Right cardiac atrium (tissue), 5 donors: ENCODE measurements at regions not wholly inside any gene's neighbourhood (a gene's known extent, or its start where the extent isn't known, plus 50 kb on each side); places are given as distances from the start of the nearest gene placed in this dataset.

Experiments used
- ATAC-seq, 2 donors: fragments of 200-7000 bp; cut with Tn5 transposase; one replicate each; pipeline versions ENCODE4 v1.8.0 to v1.9.1; 2020; ENCODE audit warnings: moderate library complexity in 2 of 2, mild to moderate bottlenecking in 1 of 2
- DNase-seq, 3 donors: peaks; one replicate each; pipeline ENCODE4 v3.0.0-alpha.2; 2020
- H3K27ac ChIP-seq: one replicate; pipeline ENCODE4 v1.5.1; 2013; ENCODE audit warnings: mild to moderate bottlenecking, low read length, control low read depth, moderate library complexity
- H3K27me3 ChIP-seq: one replicate; pipeline ENCODE4 v1.6.1; 2013; ENCODE audit not compliant: control insufficient read depth, insufficient read depth
- H3K4me1 ChIP-seq: one replicate; pipeline ENCODE4 v1.6.1; 2013; ENCODE audit warnings: low read length; ENCODE audit not compliant: control insufficient read depth, insufficient read depth
- H3K4me3 ChIP-seq: one replicate; pipeline ENCODE4 v1.5.1; 2013; ENCODE audit warnings: low read length, control low read depth
- H3K9me3 ChIP-seq: one replicate; pipeline ENCODE4 v1.6.1; 2013; ENCODE audit warnings: low read length; ENCODE audit not compliant: control insufficient read depth
- WGBS: extraction: QIAGEN DNeasy Blood & Tissue Kit; methylation state at CpG from one replicate; pipeline ENCODE4 v1.1.7; 2013; 5-methylcytosine and 5-hydroxymethylcytosine counted together
- intact Hi-C, 4 donors: fragments of 100-400 bp; cut with DNase I; formaldehyde crosslinking; loops; one replicate each; pipeline versions ENCODE4 v1.11.0 to v1.14.0; 2022 to 2023
- donor health status: healthy with polysubstance abuse.
- donor health status: DM: no; HTN: yes; CAD: no.
- donor health status: DM: no; HTN: no; CAD: no.
- donor health status: DM: no; HTN: yes; CAD: no; lungs with severe emphysema.
- donor health status: DM: yes; HTN: yes; CAD: no.

DNA sequence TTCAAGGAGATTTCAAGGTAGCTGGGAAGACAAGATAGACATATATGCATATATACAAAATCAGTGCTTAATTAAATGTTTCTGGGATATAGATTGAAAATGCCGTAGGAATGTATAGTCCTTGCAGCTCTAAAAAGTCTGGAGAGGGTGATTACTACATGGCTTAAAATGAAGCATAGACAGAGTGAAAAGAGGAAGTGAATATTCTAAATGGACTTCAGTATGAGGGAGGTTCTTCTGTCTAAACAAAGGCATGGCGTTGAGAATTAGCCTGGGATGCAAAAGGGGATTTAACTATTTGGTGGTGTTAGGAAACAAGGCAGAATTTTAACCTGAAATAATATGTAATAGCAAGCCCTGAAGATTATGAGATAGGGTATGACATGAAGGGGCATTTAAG is 141.5 kb upstream of the FRMPD4 start:
- WGBS, result 64% methylated on average over 2 of the region's 2 CpGs
- H3K4me1 ChIP-seq, result no peaks in the 10 kb centered on the region

GRCh38 chrX:11998944-11999343 is 139.3 kb upstream of the FRMPD4 start:
- no peak overlapping the region for H3K4me3 ChIP-seq
- H3K27me3 ChIP-seq, result no peaks in the 10 kb centered on the region
- no peak for DNase-seq
- WGBS, result 47% methylated on average over 2 of the region's 2 CpGs
- no peaks in the 10 kb centered on the region for H3K4me1 ChIP-seq
- no peak overlapping the region for H3K27ac ChIP-seq
- ATAC-seq, result no peak
- intact Hi-C loops, result no loop called here
- H3K9me3 ChIP-seq, result no peaks in the 10 kb centered on the region

More for the DNA sequence above, 141.5 kb upstream of the FRMPD4 start:
- no peaks in the 10 kb centered on the region for H3K27me3 ChIP-seq
- no peak for DNase-seq
- no peak overlapping the region for H3K4me3 ChIP-seq
- no peak for ATAC-seq
- intact Hi-C loops, result no loop called here
- no peak overlapping the region for H3K27ac ChIP-seq
- no peaks in the 10 kb centered on the region for H3K9me3 ChIP-seq

- H3K27me3 ChIP-seq, result no peaks in the 10 kb centered on the region
- no peak for ATAC-seq
- intact Hi-C loops, result no loop called here
Observed at GRCh38 chrX:12002876-12003275, 135.4 kb upstream of the FRMPD4 start.

GRCh38 chrX:12007881-12008280 is 130.4 kb upstream of the FRMPD4 start:
- no peak overlapping the region for H3K27ac ChIP-seq
- WGBS, result 75% methylated on average over 2 of the region's 2 CpGs
- no peaks in the 10 kb centered on the region for H3K27me3 ChIP-seq
- DNase-seq (peak in 1 of 3 donors; percentile 14), ATAC-seq (peak in 1 of 2 donors; percentile 32)
- intact Hi-C loops, result no loop called here
- no peaks in the 10 kb centered on the region for H3K4me1 ChIP-seq
- no peak overlapping the region for H3K4me3 ChIP-seq
- H3K9me3 ChIP-seq, result no peaks in the 10 kb centered on the region

More at GRCh38 chrX:12002876-12003275, 135.4 kb upstream of the FRMPD4 start:
- Histone ChIP-seq H3K4me1 (no peaks in the 10 kb centered on the region), H3K9me3 (no peaks in the 10 kb centered on the region), H3K4me3 (no peak overlapping the region), H3K27ac (no peak overlapping the region)
- DNase-seq, result no peak

DNA sequence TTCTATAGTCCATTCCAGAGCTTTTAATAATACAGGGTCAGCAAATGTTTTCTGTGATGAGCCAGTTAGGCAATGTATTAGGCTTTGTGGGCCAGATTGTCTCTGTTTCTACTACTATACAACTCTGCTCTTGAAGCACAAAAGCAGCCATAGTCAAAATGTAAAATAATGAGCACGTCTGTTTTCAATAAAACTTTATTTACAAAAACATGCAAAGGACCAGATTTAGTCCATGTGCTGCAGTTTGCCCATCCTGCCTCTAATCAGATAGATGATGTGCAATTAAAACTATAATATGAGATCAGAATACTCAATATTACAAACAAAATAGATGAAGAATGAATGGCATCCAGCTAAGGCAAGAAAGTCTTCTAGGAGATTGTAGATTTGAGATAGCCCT is 127.8 kb upstream of the FRMPD4 start:
- intact Hi-C loops, result no loop called here

GRCh38 chrX:12011075-12011474 is 127.2 kb upstream of the FRMPD4 start:
- no peak overlapping the region for H3K4me3 ChIP-seq
- intact Hi-C loops, result no loop called here
- H3K27ac ChIP-seq, result no peak overlapping the region
- no peak for DNase-seq
- no peaks in the 10 kb centered on the region for H3K27me3 ChIP-seq
- no peaks in the 10 kb centered on the region for H3K9me3 ChIP-seq
- WGBS, result 82% methylated on average over 2 of the region's 2 CpGs
- no peak for ATAC-seq
- no peaks in the 10 kb centered on the region for H3K4me1 ChIP-seq

More for the DNA sequence above, 127.8 kb upstream of the FRMPD4 start:
- H3K27ac ChIP-seq, result no peak overlapping the region
- no peaks in the 10 kb centered on the region for H3K4me1 ChIP-seq
- ATAC-seq (no peak), DNase-seq (no peak)
- 67% methylated on average over 1 of the region's 1 CpG for WGBS
- no peaks in the 10 kb centered on the region for H3K9me3 ChIP-seq
- no peaks in the 10 kb centered on the region for H3K27me3 ChIP-seq
- H3K4me3 ChIP-seq, result no peak overlapping the region

GRCh38 chrX:12013211-12013618 is 125.1 kb upstream of the FRMPD4 start:
- intact Hi-C loops, result no loop called here
- ATAC-seq, result no peak

DNA sequence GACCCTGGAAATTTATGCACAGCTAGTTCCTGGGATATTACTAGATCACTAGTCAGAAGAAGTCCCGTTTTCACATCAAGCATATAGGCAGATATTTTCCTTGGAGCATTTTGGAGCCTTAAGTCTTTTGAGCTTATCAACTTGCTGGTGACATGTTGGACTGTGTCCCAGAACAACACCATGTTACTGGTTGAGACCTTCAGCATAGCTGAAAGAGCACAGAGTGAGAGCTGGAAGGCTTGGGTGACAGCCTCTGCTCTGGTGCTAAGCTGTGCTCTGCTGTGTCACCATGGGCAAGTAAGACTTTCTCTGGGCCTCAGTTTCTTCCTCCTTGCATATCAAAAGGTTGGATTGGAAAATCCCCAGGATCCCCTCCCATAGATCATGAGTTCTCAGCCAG is 116.6 kb upstream of the FRMPD4 start:
- peak; percentile 74 to 86 for ATAC-seq
- WGBS, result 13% methylated on average over 1 of the region's 1 CpG

More at GRCh38 chrX:12013211-12013618, 125.1 kb upstream of the FRMPD4 start:
- no peak overlapping the region for H3K27ac ChIP-seq
- no peak for DNase-seq
- H3K9me3 ChIP-seq, result no peaks in the 10 kb centered on the region
- H3K27me3 ChIP-seq, result no peaks in the 10 kb centered on the region
- no peak overlapping the region for H3K4me3 ChIP-seq
- no peaks in the 10 kb centered on the region for H3K4me1 ChIP-seq
- WGBS, result 82% methylated on average over 2 of the region's 2 CpGs

DNA sequence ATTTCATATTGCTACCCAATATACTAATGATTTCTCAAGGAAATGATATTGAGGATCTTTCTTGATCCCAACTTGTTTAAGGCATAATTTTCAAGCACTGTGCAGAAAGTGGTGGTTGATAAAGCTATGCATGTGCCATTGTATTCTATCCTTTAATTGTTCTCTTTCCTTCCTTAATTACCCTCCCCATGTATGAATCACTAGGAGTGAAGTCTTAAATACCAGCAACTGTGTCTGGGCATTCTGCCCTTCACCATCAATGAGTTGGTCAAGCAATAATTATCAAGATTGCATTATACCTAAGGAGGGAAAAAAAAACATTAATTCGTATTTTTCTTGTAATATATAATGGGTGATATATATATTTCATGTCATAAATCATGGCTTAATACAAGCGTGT is 111.8 kb upstream of the FRMPD4 start:
- Histone ChIP-seq H3K27me3 (no peaks in the 10 kb centered on the region), H3K4me3 (no peak overlapping the region), H3K9me3 (no peaks in the 10 kb centered on the region), H3K27ac (no peak overlapping the region), H3K4me1 (no peaks in the 10 kb centered on the region)
- DNase-seq, result no peak
- ATAC-seq, result no peak
- WGBS, result 81% methylated on average over 2 of the region's 2 CpGs
- intact Hi-C loops, result no loop called here

More for the DNA sequence above, 116.6 kb upstream of the FRMPD4 start:
- Histone ChIP-seq H3K4me3 (no peak overlapping the region), H3K9me3 (no peaks in the 10 kb centered on the region), H3K27me3 (no peaks in the 10 kb centered on the region), H3K4me1 (no peaks in the 10 kb centered on the region), H3K27ac (no peak overlapping the region)
- DNase-seq, result peak in 1 of 3 donors; percentile 11
- intact Hi-C loops, result no loop called here

DNA sequence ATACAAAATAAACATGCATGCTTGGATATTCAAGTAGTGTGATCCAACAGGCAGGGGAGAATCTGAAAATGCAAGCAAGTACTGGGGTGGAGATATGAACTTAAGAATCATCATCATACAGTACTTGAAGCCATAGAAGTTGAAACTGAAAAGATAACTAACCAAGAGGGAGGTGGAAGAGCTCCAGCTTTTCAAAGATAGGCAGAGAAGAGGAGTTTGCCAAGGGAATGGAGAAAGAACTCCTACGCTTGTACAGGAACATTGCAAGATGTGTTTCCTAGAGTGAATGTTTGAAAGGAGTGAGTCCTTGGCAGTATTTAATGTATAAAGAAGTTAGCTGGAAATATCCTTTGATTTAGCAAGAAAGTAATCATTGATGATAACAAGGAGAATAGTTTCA is 106.2 kb upstream of the FRMPD4 start:
- no peak for ATAC-seq
- H3K4me1 ChIP-seq, result no peaks in the 10 kb centered on the region
- no peak overlapping the region for H3K27ac ChIP-seq
- H3K27me3 ChIP-seq, result no peaks in the 10 kb centered on the region
- H3K4me3 ChIP-seq, result no peak overlapping the region
- intact Hi-C loops, result no loop called here
- no peaks in the 10 kb centered on the region for H3K9me3 ChIP-seq
- no peak for DNase-seq
- 53% methylated on average over 1 of the region's 1 CpG for WGBS

- H3K4me1 ChIP-seq, result no peaks in the 10 kb centered on the region
- DNase-seq (no peak), ATAC-seq (no peak)
- no peak overlapping the region for H3K4me3 ChIP-seq
- 70% methylated on average over 6 of the region's 6 CpGs for WGBS
- H3K9me3 ChIP-seq, result no peaks in the 10 kb centered on the region
- no peaks in the 10 kb centered on the region for H3K27me3 ChIP-seq
- no peak overlapping the region for H3K27ac ChIP-seq
- intact Hi-C loops, result no loop called here
Observed at GRCh38 chrX:12034741-12035140, 103.5 kb upstream of the FRMPD4 start.

- Histone ChIP-seq H3K27me3 (no peaks in the 10 kb centered on the region), H3K9me3 (no peaks in the 10 kb centered on the region), H3K27ac (no peak overlapping the region), H3K4me1 (no peaks in the 10 kb centered on the region), H3K4me3 (no peak overlapping the region)
- DNase-seq (no peak), ATAC-seq (no peak)
- WGBS, result 83% methylated on average over 4 of the region's 4 CpGs
- intact Hi-C loops, result no loop called here
Observed at GRCh38 chrX:12042615-12043014, 95.7 kb upstream of the FRMPD4 start.
